Uterus (tissue), 3 donors: ENCODE measurements at regions not wholly inside any gene's neighbourhood (a gene's known extent, or its start where the extent isn't known, plus 50 kb on each side); places are given as distances from the start of the nearest gene placed in this dataset.

Experiments used
- DNase-seq, 2 donors: peaks; one replicate each; pipeline ENCODE4 v3.0.0-alpha.2; 2019 to 2020
- H3K27ac ChIP-seq, 2 donors: fragments of 200-600 bp; sonication (generic); 1 replicate in 1 of 2; 2 replicates in 1 of 2; pipeline ENCODE4 v1.5.1; 2016 to 2018
- H3K27me3 ChIP-seq, 2 donors: fragments of 200-600 bp; sonication (generic); one replicate each; pipeline ENCODE4 v1.5.1; 2018 to 2019; ENCODE audit warnings: control low read depth in 1 of 2
- H3K36me3 ChIP-seq, 2 donors: fragments of 200-600 bp; sonication (generic); one replicate each; pipeline ENCODE4 v1.5.1; 2019; ENCODE audit warnings: control low read depth in 1 of 2
- H3K4me1 ChIP-seq, 2 donors: fragments of 200-600 bp; sonication (generic); one replicate each; pipeline ENCODE4 v1.5.1; 2018 to 2019; ENCODE audit warnings: control low read depth in 1 of 2
- H3K4me3 ChIP-seq, 2 donors: fragments of 200-600 bp; sonication (generic); 1 replicate in 1 of 2; 2 replicates in 1 of 2; pipeline ENCODE4 v1.5.1; 2018 to 2019; ENCODE audit warnings: mild to moderate bottlenecking in 1 of 2
- H3K9me3 ChIP-seq, 2 donors: fragments of 200-600 bp; sonication (generic); one replicate each; pipeline ENCODE4 v1.5.1; 2019; ENCODE audit warnings: control low read depth in 1 of 2
- POLR2A ChIP-seq, 2 donors: fragments of 450-650 bp; IDR thresholded peaks; one replicate each; pipeline ENCODE4 v1.6.1; 2016; ENCODE audit warnings: antibody characterized with exemption in 2 of 2, mild to moderate bottlenecking in 1 of 2, moderate library complexity in 1 of 2
- intact Hi-C: fragments of 100-400 bp; cut with DNase I; formaldehyde crosslinking; loops from one replicate; pipeline ENCODE4 v1.15.1; 2023; ENCODE audit warnings: low total_unique reads
- TF ChIP-seq, protein P1 (sequence below), 4 experiments: fragments of 200-600 bp in 2 of 4; fragments of 450-650 bp in 2 of 4; sonication (generic) in 2 of 4; IDR thresholded peaks; one replicate each; pipeline ENCODE4 v1.5.1; 2016 to 2019; ENCODE audit warnings: antibody characterized with exemption in 4 of 4, mild to moderate bottlenecking in 2 of 4, moderate library complexity in 1 of 4
- donor health status: DM: yes; HTN: yes; CAD: no.

DNA sequence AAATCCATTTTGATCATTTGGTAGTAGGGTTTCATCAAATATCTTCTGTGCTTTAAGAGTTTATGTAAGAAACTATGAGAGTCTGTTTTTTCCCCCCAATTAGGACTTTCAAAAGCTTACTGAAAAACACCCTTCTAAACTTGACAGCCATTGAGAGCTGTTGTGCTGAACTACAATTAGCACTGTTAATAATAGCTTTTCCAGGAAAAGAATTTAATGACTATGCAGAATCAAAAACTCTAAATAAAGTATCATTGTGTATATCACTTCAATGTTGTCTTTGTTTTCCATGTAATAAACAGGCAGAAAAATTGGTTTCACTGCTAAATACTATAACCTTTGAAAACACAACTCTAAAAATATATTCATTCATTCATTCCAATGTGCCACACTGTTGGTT lies 121.4 kb upstream of the PDE5A start:
- Histone ChIP-seq H3K9me3 (no peaks in the 10 kb centered on the region), H3K36me3 (no peaks in the 10 kb centered on the region), H3K4me1 (no peaks in the 10 kb centered on the region), H3K4me3 (no peak overlapping the region), H3K27me3 (no peaks in the 10 kb centered on the region), H3K27ac (no peak overlapping the region)
- TF ChIP-seq, protein P1, sequence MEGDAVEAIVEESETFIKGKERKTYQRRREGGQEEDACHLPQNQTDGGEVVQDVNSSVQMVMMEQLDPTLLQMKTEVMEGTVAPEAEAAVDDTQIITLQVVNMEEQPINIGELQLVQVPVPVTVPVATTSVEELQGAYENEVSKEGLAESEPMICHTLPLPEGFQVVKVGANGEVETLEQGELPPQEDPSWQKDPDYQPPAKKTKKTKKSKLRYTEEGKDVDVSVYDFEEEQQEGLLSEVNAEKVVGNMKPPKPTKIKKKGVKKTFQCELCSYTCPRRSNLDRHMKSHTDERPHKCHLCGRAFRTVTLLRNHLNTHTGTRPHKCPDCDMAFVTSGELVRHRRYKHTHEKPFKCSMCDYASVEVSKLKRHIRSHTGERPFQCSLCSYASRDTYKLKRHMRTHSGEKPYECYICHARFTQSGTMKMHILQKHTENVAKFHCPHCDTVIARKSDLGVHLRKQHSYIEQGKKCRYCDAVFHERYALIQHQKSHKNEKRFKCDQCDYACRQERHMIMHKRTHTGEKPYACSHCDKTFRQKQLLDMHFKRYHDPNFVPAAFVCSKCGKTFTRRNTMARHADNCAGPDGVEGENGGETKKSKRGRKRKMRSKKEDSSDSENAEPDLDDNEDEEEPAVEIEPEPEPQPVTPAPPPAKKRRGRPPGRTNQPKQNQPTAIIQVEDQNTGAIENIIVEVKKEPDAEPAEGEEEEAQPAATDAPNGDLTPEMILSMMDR (IDR thresholded peaks at IDR 0.05), result no peak
- TF ChIP-seq POLR2A (IDR thresholded peaks at IDR 0.05), result no peak
- DNase-seq, result no peak
- intact Hi-C loops, result no loop called here

- Histone ChIP-seq H3K4me3 (no peak overlapping the region), H3K4me1 (no peaks in the 10 kb centered on the region), H3K27ac (no peak overlapping the region), H3K36me3 (no peaks in the 10 kb centered on the region), H3K27me3 (no peaks in the 10 kb centered on the region), H3K9me3 (no peaks in the 10 kb centered on the region)
- intact Hi-C loops, result no loop called here
- no peak for DNase-seq
- TF ChIP-seq, protein P1 (IDR thresholded peaks at IDR 0.05), result no peak
- TF ChIP-seq POLR2A (IDR thresholded peaks at IDR 0.05), result no peak
Measured at GRCh38 chr4:119748853-119749252, 120.2 kb upstream of the PDE5A start.

GRCh38 chr4:119746951-119747350 lies 118.3 kb upstream of the PDE5A start:
- no peak for TF ChIP-seq POLR2A (IDR thresholded peaks at IDR 0.05)
- TF ChIP-seq, protein P1 (IDR thresholded peaks at IDR 0.05), result no peak

GRCh38 chr4:119745351-119745750 lies 116.7 kb upstream of the PDE5A start:
- intact Hi-C loops, result no loop called here
- no peaks in the 10 kb centered on the region for H3K27me3 ChIP-seq
- H3K4me1 ChIP-seq, result no peaks in the 10 kb centered on the region
- no peak overlapping the region for H3K27ac ChIP-seq
- no peak for DNase-seq
- H3K9me3 ChIP-seq, result no peaks in the 10 kb centered on the region
- no peaks in the 10 kb centered on the region for H3K36me3 ChIP-seq
- TF ChIP-seq POLR2A (IDR thresholded peaks at IDR 0.05), result no peak
- TF ChIP-seq, protein P1 (IDR thresholded peaks at IDR 0.05), result no peak
- no peak overlapping the region for H3K4me3 ChIP-seq

More at GRCh38 chr4:119746951-119747350, 118.3 kb upstream of the PDE5A start:
- no peaks in the 10 kb centered on the region for H3K27me3 ChIP-seq
- H3K4me3 ChIP-seq, result no peak overlapping the region
- no peak for DNase-seq
- no peaks in the 10 kb centered on the region for H3K9me3 ChIP-seq
- no peaks in the 10 kb centered on the region for H3K4me1 ChIP-seq
- intact Hi-C loops, result no loop called here
- no peaks in the 10 kb centered on the region for H3K36me3 ChIP-seq
- no peak overlapping the region for H3K27ac ChIP-seq

GRCh38 chr4:119744580-119744979 lies 116.0 kb upstream of the PDE5A start:
- no peaks in the 10 kb centered on the region for H3K9me3 ChIP-seq
- no peak for DNase-seq

More at GRCh38 chr4:119744580-119744979, 116.0 kb upstream of the PDE5A start:
- Histone ChIP-seq H3K36me3 (no peaks in the 10 kb centered on the region), H3K27me3 (no peaks in the 10 kb centered on the region), H3K27ac (no peak overlapping the region), H3K4me3 (no peak overlapping the region), H3K4me1 (no peaks in the 10 kb centered on the region)
- intact Hi-C loops, result no loop called here
- TF ChIP-seq POLR2A (IDR thresholded peaks at IDR 0.05), result no peak
- TF ChIP-seq, protein P1 (IDR thresholded peaks at IDR 0.05), result no peak
